ENCODE measurements at regions not wholly inside any gene's neighbourhood (a gene's known extent, or its start where the extent isn't known, plus 50 kb on each side); places are given as distances from the start of the nearest gene placed in this dataset.
A peak's percentile ranks its signal among the peaks of the same experiment; 100 is the strongest.
"Not testable (repeated sequence)": the region's sequence is repeated elsewhere in the genome, so short reads cannot be mapped to it uniquely, and the experiment has no call there.

GRCh38 chr3:90121326-90121725 is 1013.9 kb downstream of the EPHA3 start:
- H3K9me3 ChIP-seq (ENCODE audit: control insufficient read depth, low read length, poor library complexity, severe bottlenecking): no peaks in the 10 kb centered on the region
- Mint-ChIP-seq H3K27ac (no peak overlapping the region), H3K4me3 (no peak overlapping the region), H3K27me3 (no peaks in the 10 kb centered on the region), H3K4me1 (no peaks in the 10 kb centered on the region), H3K36me3 (ENCODE audit: low read depth) (no peaks in the 10 kb centered on the region)
- no peak for ATAC-seq
- DNase-seq: no peak

GRCh38 chr3:90128391-90128790 is 1021.0 kb downstream of the EPHA3 start:
- Mint-ChIP-seq H3K36me3 (ENCODE audit: low read depth) (no peaks in the 10 kb centered on the region), H3K4me1 (no peaks in the 10 kb centered on the region), H3K27me3 (no peaks in the 10 kb centered on the region), H3K4me3 (no peak overlapping the region), H3K27ac (no peak overlapping the region)
- H3K9me3 ChIP-seq (ENCODE audit: control insufficient read depth, low read length, poor library complexity, severe bottlenecking): no peaks in the 10 kb centered on the region
- DNase-seq: no peak
- no peak for ATAC-seq

GRCh38 chr3:90129730-90130129 is 1022.3 kb downstream of the EPHA3 start:
- Mint-ChIP-seq H3K4me1 (no peaks in the 10 kb centered on the region), H3K4me3 (no peak overlapping the region), H3K27me3 (no peaks in the 10 kb centered on the region), H3K36me3 (ENCODE audit: low read depth) (no peaks in the 10 kb centered on the region), H3K27ac (no peak overlapping the region)
- no peak for ATAC-seq
- no peak for DNase-seq
- no peaks in the 10 kb centered on the region for H3K9me3 ChIP-seq (ENCODE audit: control insufficient read depth, low read length, poor library complexity, severe bottlenecking)

GRCh38 chr3:90132197-90132596 is 1024.8 kb downstream of the EPHA3 start:
- no peaks in the 10 kb centered on the region for H3K36me3 Mint-ChIP-seq (ENCODE audit: low read depth)
- H3K27me3 Mint-ChIP-seq: no peaks in the 10 kb centered on the region
- DNase-seq (no peak), ATAC-seq (no peak)
- H3K27ac Mint-ChIP-seq: no peak overlapping the region
- H3K4me3 Mint-ChIP-seq: no peak overlapping the region
- H3K4me1 Mint-ChIP-seq: no peaks in the 10 kb centered on the region
- H3K9me3 ChIP-seq (ENCODE audit: control insufficient read depth, low read length, poor library complexity, severe bottlenecking): no peaks in the 10 kb centered on the region

- DNase-seq: no peak
- Mint-ChIP-seq H3K4me3 (no peak overlapping the region), H3K27ac (no peak overlapping the region), H3K27me3 (no peaks in the 10 kb centered on the region), H3K4me1 (no peaks in the 10 kb centered on the region), H3K36me3 (ENCODE audit: low read depth) (no peaks in the 10 kb centered on the region)
- ATAC-seq: no peak
- no peaks in the 10 kb centered on the region for H3K9me3 ChIP-seq (ENCODE audit: control insufficient read depth, low read length, poor library complexity, severe bottlenecking)
Measured at GRCh38 chr3:90134090-90134489, 1026.7 kb downstream of the EPHA3 start.

- DNase-seq: no peak
- no peaks in the 10 kb centered on the region for H3K4me1 Mint-ChIP-seq
- H3K27me3 Mint-ChIP-seq: no peaks in the 10 kb centered on the region
- ATAC-seq: no peak
- H3K27ac Mint-ChIP-seq: no peak overlapping the region
- H3K4me3 Mint-ChIP-seq: no peak overlapping the region
- H3K36me3 Mint-ChIP-seq (ENCODE audit: low read depth): no peaks in the 10 kb centered on the region
- H3K9me3 ChIP-seq (ENCODE audit: control insufficient read depth, low read length, poor library complexity, severe bottlenecking): no peaks in the 10 kb centered on the region
Measured at GRCh38 chr3:90136456-90137191, 1029.2 kb downstream of the EPHA3 start.

GRCh38 chr3:90145094-90145860 is 1037.9 kb downstream of the EPHA3 start:
- Mint-ChIP-seq H3K27me3 (no peaks in the 10 kb centered on the region), H3K27ac (no peak overlapping the region), H3K4me1 (no peaks in the 10 kb centered on the region), H3K4me3 (no peak overlapping the region), H3K36me3 (ENCODE audit: low read depth) (no peaks in the 10 kb centered on the region)
- DNase-seq: no peak
- no peak for ATAC-seq
- no peaks in the 10 kb centered on the region for H3K9me3 ChIP-seq (ENCODE audit: control insufficient read depth, low read length, poor library complexity, severe bottlenecking)

GRCh38 chr3:90180096-90180495 is 1072.7 kb downstream of the EPHA3 start:
- H3K4me1 Mint-ChIP-seq: no peaks in the 10 kb centered on the region
- no peaks in the 10 kb centered on the region for H3K9me3 ChIP-seq (ENCODE audit: control insufficient read depth, low read length, poor library complexity, severe bottlenecking)

GRCh38 chr3:90180543-90180942 is 1073.1 kb downstream of the EPHA3 start:
- no peak for ATAC-seq
- Mint-ChIP-seq H3K36me3 (ENCODE audit: low read depth) (no peaks in the 10 kb centered on the region), H3K4me1 (no peaks in the 10 kb centered on the region), H3K27ac (no peak overlapping the region), H3K27me3 (no peaks in the 10 kb centered on the region), H3K4me3 (no peak overlapping the region)
- H3K9me3 ChIP-seq (ENCODE audit: control insufficient read depth, low read length, poor library complexity, severe bottlenecking): no peaks in the 10 kb centered on the region
- no peak for DNase-seq

More at GRCh38 chr3:90180096-90180495, 1072.7 kb downstream of the EPHA3 start:
- DNase-seq: no peak
- H3K4me3 Mint-ChIP-seq: no peak overlapping the region
- no peak for ATAC-seq
- no peaks in the 10 kb centered on the region for H3K36me3 Mint-ChIP-seq (ENCODE audit: low read depth)
- no peak overlapping the region for H3K27ac Mint-ChIP-seq
- no peaks in the 10 kb centered on the region for H3K27me3 Mint-ChIP-seq

GRCh38 chr3:90182291-90182976 is 1075.0 kb downstream of the EPHA3 start:
- not testable (repeated sequence) for H3K4me1 Mint-ChIP-seq; H3K36me3 Mint-ChIP-seq (ENCODE audit: low read depth); DNase-seq; H3K27me3 Mint-ChIP-seq; H3K4me3 Mint-ChIP-seq; H3K9me3 ChIP-seq (ENCODE audit: control insufficient read depth, low read length, poor library complexity, severe bottlenecking); H3K27ac Mint-ChIP-seq
- ATAC-seq: peak; percentile 59

- no peaks in the 10 kb centered on the region for H3K4me1 Mint-ChIP-seq
- no peaks in the 10 kb centered on the region for H3K9me3 ChIP-seq (ENCODE audit: control insufficient read depth, low read length, poor library complexity, severe bottlenecking)
- ATAC-seq: no peak
- no peak overlapping the region for H3K27ac Mint-ChIP-seq
- no peak for DNase-seq
- H3K27me3 Mint-ChIP-seq: no peaks in the 10 kb centered on the region
- no peak overlapping the region for H3K4me3 Mint-ChIP-seq
- H3K36me3 Mint-ChIP-seq (ENCODE audit: low read depth): no peaks in the 10 kb centered on the region
Measured at GRCh38 chr3:90184861-90185260, 1077.4 kb downstream of the EPHA3 start.

- H3K9me3 ChIP-seq (ENCODE audit: control insufficient read depth, low read length, poor library complexity, severe bottlenecking); H3K4me1 Mint-ChIP-seq; H3K27ac Mint-ChIP-seq; ATAC-seq; DNase-seq; H3K4me3 Mint-ChIP-seq; H3K36me3 Mint-ChIP-seq (ENCODE audit: low read depth); H3K27me3 Mint-ChIP-seq: not testable (repeated sequence)
Measured at GRCh38 chr3:90197383-90197782, 1090.0 kb downstream of the EPHA3 start.

- DNase-seq; H3K36me3 Mint-ChIP-seq (ENCODE audit: low read depth); H3K4me3 Mint-ChIP-seq; H3K27ac Mint-ChIP-seq; ATAC-seq; H3K9me3 ChIP-seq (ENCODE audit: control insufficient read depth, low read length, poor library complexity, severe bottlenecking); H3K4me1 Mint-ChIP-seq; H3K27me3 Mint-ChIP-seq: not testable (repeated sequence)
Measured at GRCh38 chr3:90202931-90203330, 1095.5 kb downstream of the EPHA3 start.

Data from T-helper 17 cell (primary cell).